Activated CD8-positive, alpha-beta memory T cell treated with anti-CD3 and anti-CD28 coated beads for 48 hours (primary cell): ENCODE measurements at regions not wholly inside any gene's neighbourhood (a gene's known extent, or its start where the extent isn't known, plus 50 kb on each side); places are given as distances from the start of the nearest gene placed in this dataset.

Experiments used
- DNase-seq, 3 experiments: peaks; one replicate each; pipeline ENCODE4 v3.0.0-alpha.2; 2020; ENCODE audit warnings: low read depth in 2 of 3, low spot score in 2 of 3

GRCh38 chr3:94256888-94257813 lies 194.3 kb downstream of the NSUN3 start:
- no peak for DNase-seq

- no peak for DNase-seq
These were observed 196.0 kb downstream of the NSUN3 start for GRCh38 chr3:94258851-94259250.

GRCh38 chr3:94259291-94259690 lies 196.4 kb downstream of the NSUN3 start:
- DNase-seq: no peak

GRCh38 chr3:94269763-94270162 lies 206.9 kb downstream of the NSUN3 start:
- DNase-seq: no peak

GRCh38 chr3:94272016-94272415 lies 209.2 kb downstream of the NSUN3 start:
- no peak for DNase-seq

GRCh38 chr3:94280958-94281357 lies 218.1 kb downstream of the NSUN3 start:
- DNase-seq: no peak

GRCh38 chr3:94285872-94286271 lies 223.0 kb downstream of the NSUN3 start:
- DNase-seq: no peak

- DNase-seq: no peak
These were observed 228.8 kb downstream of the NSUN3 start for GRCh38 chr3:94291686-94292085.

GRCh38 chr3:94292151-94292550 lies 229.3 kb downstream of the NSUN3 start:
- DNase-seq: no peak

- DNase-seq: no peak
These were observed 230.9 kb downstream of the NSUN3 start for GRCh38 chr3:94293793-94294195.

- no peak for DNase-seq
These were observed 231.9 kb downstream of the NSUN3 start for GRCh38 chr3:94294806-94295205.

- no peak for DNase-seq
These were observed 236.9 kb downstream of the NSUN3 start for GRCh38 chr3:94299716-94300115.

- no peak for DNase-seq
These were observed 238.5 kb downstream of the NSUN3 start for GRCh38 chr3:94301366-94301765.

GRCh38 chr3:94303266-94303665 lies 240.4 kb downstream of the NSUN3 start:
- DNase-seq: no peak

GRCh38 chr3:94303897-94304296 lies 241.0 kb downstream of the NSUN3 start:
- DNase-seq: no peak

GRCh38 chr3:94304954-94305353 lies 242.1 kb downstream of the NSUN3 start:
- no peak for DNase-seq

- DNase-seq: no peak
These were observed 243.2 kb downstream of the NSUN3 start for GRCh38 chr3:94305835-94306611.

GRCh38 chr3:94307588-94307987 lies 244.7 kb downstream of the NSUN3 start:
- DNase-seq: no peak

- no peak for DNase-seq
These were observed 245.9 kb downstream of the NSUN3 start for GRCh38 chr3:94308767-94309166.

GRCh38 chr3:94310341-94311135 lies 247.7 kb downstream of the NSUN3 start:
- DNase-seq: no peak

- DNase-seq: no peak
These were observed 248.8 kb downstream of the NSUN3 start for GRCh38 chr3:94311651-94312050.
